ENCODE measurements at regions not wholly inside any gene's neighbourhood (a gene's known extent, or its start where the extent isn't known, plus 50 kb on each side); places are given as distances from the start of the nearest gene placed in this dataset.

DNA sequence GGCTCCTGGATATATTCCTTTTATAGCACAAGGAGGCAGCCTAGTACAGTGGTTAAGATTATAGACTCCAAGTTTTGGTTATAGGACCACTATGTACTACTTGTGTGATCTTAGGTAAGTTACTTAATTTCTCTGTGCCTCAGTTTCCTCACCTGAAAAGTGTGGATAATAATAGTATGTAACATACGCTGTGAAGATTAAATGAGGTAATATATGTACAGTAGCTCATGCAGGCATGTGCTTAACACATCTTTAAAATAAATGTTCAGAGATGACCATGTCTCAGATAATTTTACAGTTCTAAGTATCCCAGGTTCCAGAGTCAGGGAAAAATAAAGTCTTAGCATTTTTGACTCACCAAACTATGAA lies 55.7 kb upstream of the TRABD2B start:
- DNase-seq: no peak
- Histone ChIP-seq H3K4me3 (ENCODE audit: low read length) (no peak overlapping the region), H3K9me3 (ENCODE audit: control insufficient read depth, low read depth, low read length) (no peaks in the 10 kb centered on the region), H3K27me3 (ENCODE audit: control insufficient read depth, insufficient read depth, low read length) (no peaks in the 10 kb centered on the region), H3K27ac (ENCODE audit: low read length) (peak overlapping the region; percentile 30), H3K4me1 (ENCODE audit: control insufficient read depth, insufficient read depth, low read length) (peaks cover 80% of the 10 kb centered on the region), H3K36me3 (ENCODE audit: control insufficient read depth, insufficient read depth, low read length) (no peaks in the 10 kb centered on the region)
- WGBS (ENCODE audit: insufficient coverage, low lambda C conversion rate): 80% methylated on average over 1 of the region's 1 CpG

DNA sequence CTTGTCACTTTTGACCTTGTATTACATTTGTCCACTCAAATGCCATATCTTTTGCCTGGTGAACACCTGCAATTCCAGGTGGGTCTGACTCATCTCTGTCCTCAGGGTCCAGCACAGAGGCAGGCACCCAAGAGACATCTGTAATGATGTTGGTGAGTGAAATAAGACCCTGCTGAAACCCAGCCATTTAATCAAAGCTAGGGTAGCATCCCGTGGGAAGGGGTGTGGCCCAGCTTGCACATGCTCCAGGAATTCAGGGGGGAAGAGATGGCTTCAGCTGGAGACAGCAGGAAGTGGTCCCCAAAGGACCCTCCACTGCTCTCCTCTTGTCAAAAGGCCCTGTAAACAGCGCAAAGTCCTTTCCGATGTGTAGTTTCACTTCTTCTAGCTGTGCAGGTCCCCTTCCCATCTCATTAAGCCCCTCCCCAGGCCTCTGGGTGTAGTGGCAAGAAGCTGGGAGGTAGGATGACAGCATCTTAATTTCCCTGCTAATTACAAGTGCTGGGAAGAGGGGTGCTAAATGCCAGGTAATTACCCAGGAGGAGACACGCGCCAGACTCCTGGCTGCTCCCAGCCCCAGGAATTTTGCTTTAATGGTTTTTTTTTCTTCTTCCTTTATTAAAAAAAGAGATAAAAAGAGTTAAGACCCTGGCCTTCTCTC lies 54.4 kb upstream of the TRABD2B start:
- H3K4me1 ChIP-seq (ENCODE audit: control insufficient read depth, insufficient read depth, low read length): peaks cover 76% of the 10 kb centered on the region
- no peaks in the 10 kb centered on the region for H3K36me3 ChIP-seq (ENCODE audit: control insufficient read depth, insufficient read depth, low read length)
- H3K4me3 ChIP-seq (ENCODE audit: low read length): no peak overlapping the region
- no peak for DNase-seq
- no peaks in the 10 kb centered on the region for H3K27me3 ChIP-seq (ENCODE audit: control insufficient read depth, insufficient read depth, low read length)
- 20% methylated on average over 1 of the region's 5 CpGs for WGBS (ENCODE audit: insufficient coverage, low lambda C conversion rate)
- no peak overlapping the region for H3K27ac ChIP-seq (ENCODE audit: low read length)
- no peaks in the 10 kb centered on the region for H3K9me3 ChIP-seq (ENCODE audit: control insufficient read depth, low read depth, low read length)

- no peaks in the 10 kb centered on the region for H3K36me3 ChIP-seq (ENCODE audit: control insufficient read depth, insufficient read depth, low read length)
- H3K4me3 ChIP-seq (ENCODE audit: low read length): no peak overlapping the region
- peaks cover 60% of the 10 kb centered on the region for H3K4me1 ChIP-seq (ENCODE audit: control insufficient read depth, insufficient read depth, low read length)
- no peaks in the 10 kb centered on the region for H3K27me3 ChIP-seq (ENCODE audit: control insufficient read depth, insufficient read depth, low read length)
- DNase-seq: peak in 1 of 2 donors; percentile 56
- 20% methylated on average over 1 of the region's 8 CpGs for WGBS (ENCODE audit: insufficient coverage, low lambda C conversion rate)
- peak overlapping the region; percentile 2 for H3K27ac ChIP-seq (ENCODE audit: low read length)
- no peaks in the 10 kb centered on the region for H3K9me3 ChIP-seq (ENCODE audit: control insufficient read depth, low read depth, low read length)
These were observed 52.8 kb upstream of the TRABD2B start for GRCh38 chr1:48049823-48050535.

GRCh38 chr1:48048980-48049379 lies 51.8 kb upstream of the TRABD2B start:
- peaks cover 51% of the 10 kb centered on the region for H3K4me1 ChIP-seq (ENCODE audit: control insufficient read depth, insufficient read depth, low read length)
- no CpG with 5 or more reads among the region's 7 CpGs for WGBS (ENCODE audit: insufficient coverage, low lambda C conversion rate)
- no peaks in the 10 kb centered on the region for H3K36me3 ChIP-seq (ENCODE audit: control insufficient read depth, insufficient read depth, low read length)
- no peak overlapping the region for H3K4me3 ChIP-seq (ENCODE audit: low read length)
- peak in 1 of 2 donors; percentile 49 for DNase-seq
- no peaks in the 10 kb centered on the region for H3K27me3 ChIP-seq (ENCODE audit: control insufficient read depth, insufficient read depth, low read length)
- H3K9me3 ChIP-seq (ENCODE audit: control insufficient read depth, low read depth, low read length): no peaks in the 10 kb centered on the region
- H3K27ac ChIP-seq (ENCODE audit: low read length): no peak overlapping the region

DNA sequence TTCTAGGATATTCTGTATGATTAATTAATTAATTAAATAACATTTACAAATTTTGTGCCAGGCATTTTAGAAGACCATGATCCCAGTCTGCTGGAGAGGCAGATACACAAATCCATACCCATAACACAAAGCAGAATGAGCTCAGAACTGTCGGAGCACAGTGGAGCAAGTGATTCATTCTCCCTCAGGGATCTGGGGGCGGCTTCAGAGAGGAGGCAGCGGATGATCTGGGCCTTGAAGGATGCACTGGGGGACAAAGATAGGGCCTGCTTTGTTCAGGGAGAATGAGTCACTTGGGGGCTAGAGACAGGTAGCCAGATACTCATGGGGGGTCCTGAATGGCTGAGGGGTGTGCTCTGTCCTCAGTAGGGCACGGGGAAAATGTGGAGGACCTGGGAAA lies 50.9 kb upstream of the TRABD2B start:
- Histone ChIP-seq H3K4me1 (ENCODE audit: control insufficient read depth, insufficient read depth, low read length) (peaks cover 50% of the 10 kb centered on the region), H3K36me3 (ENCODE audit: control insufficient read depth, insufficient read depth, low read length) (no peaks in the 10 kb centered on the region), H3K27me3 (ENCODE audit: control insufficient read depth, insufficient read depth, low read length) (no peaks in the 10 kb centered on the region), H3K4me3 (ENCODE audit: low read length) (no peak overlapping the region), H3K9me3 (ENCODE audit: control insufficient read depth, low read depth, low read length) (no peaks in the 10 kb centered on the region), H3K27ac (ENCODE audit: low read length) (no peak overlapping the region)
- WGBS (ENCODE audit: insufficient coverage, low lambda C conversion rate): 100% methylated on average over 2 of the region's 4 CpGs
- no peak for DNase-seq

GRCh38 chr1:48047116-48047515 lies 49.9 kb upstream of the TRABD2B start:
- Histone ChIP-seq H3K36me3 (ENCODE audit: control insufficient read depth, insufficient read depth, low read length) (no peaks in the 10 kb centered on the region), H3K4me3 (ENCODE audit: low read length) (no peak overlapping the region), H3K27ac (ENCODE audit: low read length) (no peak overlapping the region), H3K9me3 (ENCODE audit: control insufficient read depth, low read depth, low read length) (no peaks in the 10 kb centered on the region), H3K27me3 (ENCODE audit: control insufficient read depth, insufficient read depth, low read length) (no peaks in the 10 kb centered on the region), H3K4me1 (ENCODE audit: control insufficient read depth, insufficient read depth, low read length) (peaks cover 45% of the 10 kb centered on the region)
- no peak for DNase-seq
- WGBS (ENCODE audit: insufficient coverage, low lambda C conversion rate): no CpG with 5 or more reads among the region's 4 CpGs

Measured in large intestine (tissue), 3 donors.